ENCODE measurements at regions not wholly inside any gene's neighbourhood (a gene's known extent, or its start where the extent isn't known, plus 50 kb on each side); places are given as distances from the start of the nearest gene placed in this dataset.

DNA sequence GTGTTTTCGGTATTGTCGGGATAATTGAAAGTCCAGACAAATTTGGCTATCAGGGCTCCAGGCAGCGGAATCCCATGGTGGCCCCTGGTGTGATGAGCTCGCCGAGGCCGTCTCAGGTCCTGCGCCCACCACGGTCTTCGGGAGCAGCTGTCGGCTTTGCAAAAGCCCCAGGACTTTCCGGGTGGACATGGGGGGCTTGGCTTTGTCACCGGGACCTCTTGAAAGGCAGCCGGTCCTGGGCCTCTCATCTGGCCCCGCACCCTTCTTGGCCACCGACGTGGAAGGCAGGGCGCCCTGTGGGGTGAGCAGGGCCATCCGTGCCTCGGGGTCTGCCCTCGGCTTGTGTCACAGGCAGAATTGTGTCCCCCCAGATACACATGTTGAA is 87.1 kb upstream of the ACTRT2 start:
- no peak for DNase-seq (ENCODE audit: low spot score)

GRCh38 chr1:2934642-2935081 is 86.6 kb upstream of the ACTRT2 start:
- DNase-seq (ENCODE audit: low spot score), result no peak

DNA sequence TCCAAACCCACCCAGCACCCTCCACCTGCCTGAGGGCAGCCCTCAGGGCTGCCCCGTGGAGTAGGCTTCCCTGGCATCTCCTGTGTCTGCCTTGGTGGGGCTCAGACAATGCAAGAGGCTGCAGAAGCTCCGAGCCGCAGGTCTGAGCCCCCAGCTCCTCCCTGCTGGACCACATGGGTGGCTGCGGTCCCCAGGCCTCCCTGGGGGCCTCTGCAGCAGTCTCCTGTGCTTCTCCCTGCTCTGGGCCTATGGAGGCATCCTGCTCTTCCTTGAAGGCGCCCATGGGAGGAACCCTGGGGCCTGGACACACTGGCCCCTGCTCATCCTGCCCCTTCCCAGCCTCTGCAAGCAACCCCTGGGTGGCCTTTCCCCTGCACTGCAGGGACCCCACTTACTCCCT is 86.1 kb upstream of the ACTRT2 start:
- DNase-seq (ENCODE audit: low spot score), result no peak

DNA sequence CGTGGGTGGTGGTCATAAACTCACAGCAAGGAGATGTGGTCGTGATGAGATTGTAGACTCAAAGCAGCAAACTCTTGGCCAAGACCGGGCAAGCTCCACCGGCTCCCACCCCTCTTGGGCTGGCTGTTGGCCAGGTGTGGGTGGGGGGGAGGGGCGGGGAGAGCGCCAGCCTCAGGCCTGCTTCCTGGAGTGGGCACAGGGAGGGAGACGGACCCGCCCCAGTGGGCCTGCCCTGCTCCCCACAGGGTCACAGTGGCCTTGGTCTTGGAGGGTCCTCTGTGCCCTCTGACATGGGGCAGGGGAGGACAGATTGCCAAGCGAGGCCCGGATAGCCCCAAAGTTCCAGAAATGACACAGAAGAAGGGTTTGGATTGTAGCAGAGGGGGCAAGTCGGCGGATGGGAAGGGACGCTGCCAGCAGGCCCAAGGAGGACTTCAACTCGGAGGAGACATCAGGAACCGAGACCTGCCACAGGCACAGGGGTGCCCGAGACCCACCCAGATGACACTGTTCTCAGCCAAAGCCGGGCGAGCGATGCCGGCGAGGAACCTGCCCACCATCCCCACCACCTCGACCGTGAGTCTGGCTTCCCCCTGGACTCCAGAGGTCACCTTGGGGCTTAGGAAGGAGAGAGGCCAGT is 85.4 kb upstream of the ACTRT2 start:
- no peak for DNase-seq (ENCODE audit: low spot score)

GRCh38 chr1:2936559-2937515 is 84.4 kb upstream of the ACTRT2 start:
- no peak for DNase-seq (ENCODE audit: low spot score)

GRCh38 chr1:2937805-2938204 is 83.5 kb upstream of the ACTRT2 start:
- no peak for DNase-seq (ENCODE audit: low spot score)

DNA sequence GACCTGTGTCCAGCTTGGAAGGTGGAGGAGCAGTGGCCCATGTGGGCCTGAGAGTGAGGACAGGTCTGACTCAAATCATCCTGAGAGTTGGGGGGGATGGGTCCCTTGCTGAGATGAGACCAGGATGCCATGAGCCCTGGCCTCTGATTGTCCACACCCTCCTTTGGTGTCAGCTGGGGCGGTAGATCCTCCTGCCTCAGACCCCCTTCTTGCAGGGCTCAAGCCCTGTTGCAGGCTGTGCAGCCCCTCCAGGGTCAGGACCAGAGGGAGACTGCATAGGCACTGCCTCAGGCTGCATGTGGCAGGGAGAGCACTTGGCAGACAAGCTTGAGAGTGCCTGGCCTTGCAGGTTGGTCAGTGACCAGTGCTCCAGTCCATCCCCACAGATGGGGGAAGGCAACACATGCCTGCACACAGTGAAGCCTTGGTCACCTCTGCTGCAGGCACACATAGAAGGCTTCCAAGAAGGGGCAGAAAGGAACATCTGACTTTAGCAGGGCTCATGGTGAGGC is 82.2 kb upstream of the ACTRT2 start:
- no peak for DNase-seq (ENCODE audit: low spot score)

DNA sequence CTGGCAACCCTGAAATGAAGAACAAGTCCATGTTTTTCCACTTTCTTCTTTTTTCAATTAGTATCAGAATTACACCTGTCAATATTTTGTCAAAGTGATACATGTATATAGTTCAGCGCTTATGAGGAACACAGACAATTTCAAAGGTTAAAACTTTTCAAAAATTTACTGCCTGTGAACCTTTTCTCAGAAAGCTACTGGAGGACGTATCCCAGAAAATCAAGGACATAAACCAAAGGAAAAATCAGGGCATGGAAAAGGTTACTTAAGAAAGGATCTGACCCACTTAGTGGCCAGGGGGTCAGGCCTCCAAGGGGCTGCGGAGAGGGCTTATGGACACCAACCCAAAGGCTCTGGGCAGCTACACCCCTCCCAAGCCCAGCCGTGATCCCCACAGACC is 81.1 kb upstream of the ACTRT2 start:
- DNase-seq (ENCODE audit: low spot score), result no peak

- DNase-seq (ENCODE audit: low spot score), result no peak
Measured at GRCh38 chr1:2941040-2941439, 80.2 kb upstream of the ACTRT2 start.

GRCh38 chr1:2941907-2942306 is 79.4 kb upstream of the ACTRT2 start:
- DNase-seq (ENCODE audit: low spot score), result no peak

- no peak for DNase-seq (ENCODE audit: low spot score)
Measured at GRCh38 chr1:2942410-2942809, 78.9 kb upstream of the ACTRT2 start.

DNA sequence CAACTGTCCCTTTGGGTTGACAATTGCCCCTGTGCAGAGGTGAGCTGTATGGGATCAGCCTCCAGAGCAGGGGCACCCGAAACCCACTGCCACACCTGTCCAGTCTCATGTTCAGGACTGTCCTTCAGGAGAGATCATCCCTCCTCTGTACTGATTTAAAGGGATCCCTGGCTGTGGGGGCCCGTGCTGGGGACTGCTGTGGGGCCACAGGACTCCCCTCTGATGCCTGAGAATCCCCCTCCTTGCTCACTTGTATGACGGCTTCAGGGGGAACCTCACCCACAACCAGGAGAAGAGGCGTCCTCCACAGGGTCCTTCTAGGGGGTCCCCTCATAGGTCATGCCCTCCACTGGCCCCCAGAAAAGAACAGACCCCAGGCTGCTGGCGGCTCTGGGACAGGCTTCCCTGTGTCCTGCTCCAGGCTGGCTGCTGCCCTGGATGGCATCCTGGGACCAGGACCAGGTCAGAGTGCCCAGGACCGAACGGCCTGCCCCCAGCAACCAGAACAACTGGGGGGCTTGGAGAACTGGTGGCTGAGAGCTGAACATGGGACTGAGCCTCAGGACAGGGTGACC is 77.5 kb upstream of the ACTRT2 start:
- no peak for DNase-seq (ENCODE audit: low spot score)

- DNase-seq (ENCODE audit: low spot score), result no peak
Measured at GRCh38 chr1:2944705-2945104, 76.6 kb upstream of the ACTRT2 start.

GRCh38 chr1:2945821-2946231 is 75.4 kb upstream of the ACTRT2 start:
- DNase-seq (ENCODE audit: low spot score), result no peak

GRCh38 chr1:2946291-2946690 is 75.0 kb upstream of the ACTRT2 start:
- no peak for DNase-seq (ENCODE audit: low spot score)

DNA sequence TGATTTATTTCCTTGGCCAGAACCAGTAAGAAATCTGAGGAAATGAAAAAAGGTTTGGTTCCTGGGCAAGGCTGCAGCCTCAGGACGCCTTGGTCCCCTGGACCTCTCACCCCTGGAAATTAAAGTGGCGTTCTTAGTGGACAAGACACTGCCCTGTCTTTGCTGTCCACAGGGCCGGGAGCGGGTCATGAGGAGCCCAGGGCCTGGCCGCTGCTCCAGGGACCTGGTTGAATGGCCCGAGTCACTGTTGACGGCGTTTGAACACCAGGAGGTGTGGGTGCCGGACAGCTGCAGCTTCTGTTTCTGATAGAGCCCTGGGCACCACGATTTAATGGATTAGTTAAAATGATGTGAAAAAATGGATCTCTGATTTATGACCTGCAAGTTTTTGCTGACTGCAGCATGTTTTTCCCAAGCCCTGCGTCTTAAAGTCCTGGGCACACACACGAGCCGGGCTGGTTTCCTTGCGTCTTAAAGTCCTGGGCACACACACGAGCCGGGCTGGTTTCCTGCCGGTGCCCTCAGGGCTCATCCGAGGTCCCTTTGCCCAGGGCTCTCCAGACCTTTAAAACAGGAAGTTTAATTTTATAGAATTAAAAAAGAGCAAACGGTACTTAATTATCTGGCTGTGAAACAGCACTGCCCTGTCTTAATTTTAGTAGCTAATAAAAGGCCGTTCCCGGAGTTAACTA is 74.1 kb upstream of the ACTRT2 start:
- no peak for DNase-seq (ENCODE audit: low spot score)

DNA sequence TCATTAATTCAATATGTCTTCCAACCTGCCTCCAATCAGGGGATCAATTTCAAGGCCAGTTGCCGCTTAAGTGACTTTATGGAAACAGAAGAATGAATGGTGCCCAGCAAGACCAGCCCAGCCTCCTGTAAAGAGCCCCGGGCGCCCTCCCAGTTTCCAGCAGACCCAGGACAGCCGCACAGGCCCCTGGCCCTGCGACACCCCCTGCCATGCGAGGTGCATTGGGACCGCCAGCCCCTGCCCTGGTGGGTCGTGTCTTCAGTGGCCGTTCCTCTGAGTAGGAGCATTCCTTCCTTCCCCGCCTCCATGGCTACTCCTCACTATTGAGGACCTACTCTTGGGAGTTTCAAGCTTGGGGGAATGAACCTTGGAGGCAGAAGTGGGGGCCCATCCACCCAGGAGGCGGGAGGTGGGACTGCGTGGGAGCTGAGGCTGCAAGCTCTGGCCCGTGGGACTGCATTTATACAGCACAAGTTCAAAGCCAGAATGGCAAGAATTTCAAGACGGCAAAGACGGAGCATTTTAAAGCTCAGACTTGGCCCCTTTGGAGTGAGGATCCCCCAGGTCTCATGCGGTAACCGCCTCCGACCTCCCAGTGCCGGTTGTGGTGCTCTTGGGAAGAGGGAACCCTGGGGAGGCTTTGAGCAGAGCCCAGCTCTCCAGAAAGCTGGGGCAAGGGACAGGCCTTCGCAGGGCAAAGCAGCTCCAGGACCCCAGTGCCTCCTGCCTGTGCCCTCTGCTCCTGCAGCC is 73.1 kb upstream of the ACTRT2 start:
- no peak for DNase-seq (ENCODE audit: low spot score)

DNA sequence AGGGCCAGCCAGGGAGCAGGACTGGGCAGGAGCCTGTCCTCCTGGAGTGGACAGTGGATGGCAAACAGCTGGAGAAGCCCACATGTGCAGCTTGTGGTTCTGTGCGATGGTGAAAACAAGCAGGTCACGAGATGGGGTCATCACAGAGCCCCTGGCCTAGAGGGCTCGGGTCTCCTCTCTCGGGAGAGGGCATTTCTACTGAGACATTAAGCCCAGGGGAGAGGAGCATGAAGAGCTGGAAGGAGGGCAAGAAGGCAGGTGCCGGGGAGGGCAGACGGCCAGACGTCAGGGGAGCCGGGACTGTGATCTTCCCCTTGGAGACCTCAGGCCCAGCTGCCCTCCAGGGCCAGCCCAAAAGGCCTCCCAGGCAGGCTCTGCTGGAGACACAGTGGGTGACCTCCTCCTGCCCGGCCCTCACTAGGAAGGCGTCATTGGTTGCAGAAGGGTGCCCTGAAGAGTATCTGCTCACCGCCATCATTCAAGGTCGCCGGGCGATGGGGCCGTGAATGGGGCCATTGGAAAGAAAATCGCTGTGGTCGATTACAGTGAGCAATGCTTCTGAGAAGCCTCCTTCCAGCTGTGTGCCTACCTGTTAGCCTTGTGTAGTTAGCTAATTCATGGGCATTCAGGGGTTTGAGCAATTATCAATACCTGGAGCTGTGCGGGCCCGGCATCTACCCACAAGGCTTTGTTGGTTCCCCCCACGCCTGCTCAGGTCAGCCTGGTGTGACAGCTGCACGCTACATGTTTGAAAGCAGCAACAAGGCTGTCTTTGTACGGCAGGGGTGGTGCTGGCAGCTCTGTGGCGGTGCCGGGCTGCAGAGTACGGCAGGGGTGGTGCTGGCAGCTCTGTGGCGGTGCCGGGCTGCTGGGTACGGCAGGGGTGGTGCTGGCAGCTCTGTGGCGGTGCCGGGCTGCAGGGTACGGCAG is 72.3 kb upstream of the ACTRT2 start:
- no peak for DNase-seq (ENCODE audit: low spot score)

DNA sequence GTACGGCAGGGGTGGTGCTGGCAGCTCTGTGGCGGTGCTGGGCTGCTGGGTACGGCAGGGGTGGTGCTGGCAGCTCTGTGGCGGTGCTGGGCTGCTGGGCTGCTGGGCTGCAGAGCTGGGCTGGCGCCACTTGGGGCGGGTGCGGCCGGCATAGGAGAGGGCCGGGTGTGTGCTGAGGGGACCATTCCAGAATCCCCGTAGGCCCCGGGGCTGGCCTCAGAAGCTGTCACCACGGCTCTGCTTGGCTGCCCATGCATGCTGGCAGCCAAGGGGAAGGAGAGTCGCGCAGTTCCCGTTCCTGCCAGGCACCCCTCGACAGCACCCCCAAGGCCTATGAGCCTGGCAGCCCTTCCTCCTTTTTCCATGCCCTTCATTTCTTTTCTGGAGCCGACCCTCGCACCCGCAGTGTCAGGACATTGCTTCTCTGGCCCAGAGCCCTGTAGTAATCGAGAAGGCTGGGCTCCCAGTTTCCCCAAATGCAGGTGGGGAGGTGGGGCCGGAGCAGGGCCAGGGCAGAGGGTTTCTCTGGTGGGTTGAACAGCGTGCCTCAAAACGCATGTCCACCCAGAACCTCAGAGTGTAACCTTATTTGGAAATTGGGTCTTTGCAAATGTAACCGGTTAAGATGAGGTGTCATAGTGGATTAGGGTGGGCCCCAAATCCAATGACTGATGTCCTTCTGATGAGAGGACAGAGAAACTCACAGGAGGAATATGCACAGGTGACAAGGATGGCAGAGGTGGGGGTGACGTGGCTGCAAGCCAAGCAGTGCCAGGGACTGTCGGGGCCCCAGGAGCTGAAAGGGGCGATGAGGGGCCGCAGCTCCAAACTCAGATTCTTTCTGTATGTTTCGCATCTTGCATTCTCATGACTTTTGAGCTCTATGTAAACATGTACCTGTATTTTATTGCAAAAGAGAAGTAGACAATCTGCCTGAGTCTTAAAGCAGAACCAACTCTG is 71.0 kb upstream of the ACTRT2 start:
- no peak for DNase-seq (ENCODE audit: low spot score)

Measured in hepatic stellate cell (primary cell).